CD4-positive, alpha-beta T cell treated with Interleukin-6 at 100 ng/mL for 8 hours (primary cell): ENCODE measurements at regions not wholly inside any gene's neighbourhood (a gene's known extent, or its start where the extent isn't known, plus 50 kb on each side); places are given as distances from the start of the nearest gene placed in this dataset.

Source experiments
- DNase-seq: peaks from one replicate; pipeline ENCODE4 v3.0.0-alpha.2; 2020; ENCODE audit warnings: mixed read lengths, low spot score

GRCh38 chr2:144580521-144581161 is 60.7 kb upstream of the ZEB2 start:
- no peak for DNase-seq

- DNase-seq = no peak
Observed at GRCh38 chr2:144579556-144579955, 59.6 kb upstream of the ZEB2 start.

GRCh38 chr2:144578099-144578498 is 58.2 kb upstream of the ZEB2 start:
- no peak for DNase-seq

DNA sequence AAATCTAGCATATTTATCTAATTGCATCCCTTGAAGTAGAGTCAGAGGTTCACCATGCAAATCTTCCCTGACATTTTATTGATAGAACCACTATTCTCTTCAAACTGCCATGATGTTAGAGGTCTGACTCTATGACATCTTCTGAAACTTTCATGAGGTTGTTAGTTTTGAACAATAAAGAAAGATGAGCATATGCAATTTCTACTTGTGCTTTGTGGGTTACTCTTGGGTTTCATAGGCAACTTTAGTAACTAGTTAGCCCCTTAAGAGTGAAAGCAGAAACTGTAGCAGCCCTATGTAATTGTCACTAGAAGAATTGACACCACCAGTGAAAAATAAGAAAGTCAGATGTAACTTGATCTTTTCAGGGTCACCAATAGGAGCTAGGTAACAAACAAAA is 53.1 kb upstream of the ZEB2 start:
- DNase-seq = no peak

DNA sequence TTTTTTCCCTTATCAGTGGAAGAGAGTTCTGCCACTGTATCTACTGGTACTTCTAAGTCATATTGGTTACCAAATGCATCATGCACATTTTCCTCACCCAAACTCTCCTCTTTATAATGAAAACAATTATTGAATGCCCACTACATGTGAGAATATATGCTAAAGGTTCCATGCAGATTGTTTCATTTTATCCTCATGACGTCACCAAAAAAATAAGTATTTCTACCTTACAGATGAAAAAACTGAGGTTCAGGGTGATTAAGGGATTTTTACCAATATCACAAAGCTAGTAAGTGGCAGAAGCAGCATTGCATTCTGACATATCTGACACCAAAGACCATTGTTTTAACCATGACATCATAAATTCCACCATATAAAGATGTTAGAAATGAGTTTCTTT is 51.9 kb upstream of the ZEB2 start:
- no peak for DNase-seq

DNA sequence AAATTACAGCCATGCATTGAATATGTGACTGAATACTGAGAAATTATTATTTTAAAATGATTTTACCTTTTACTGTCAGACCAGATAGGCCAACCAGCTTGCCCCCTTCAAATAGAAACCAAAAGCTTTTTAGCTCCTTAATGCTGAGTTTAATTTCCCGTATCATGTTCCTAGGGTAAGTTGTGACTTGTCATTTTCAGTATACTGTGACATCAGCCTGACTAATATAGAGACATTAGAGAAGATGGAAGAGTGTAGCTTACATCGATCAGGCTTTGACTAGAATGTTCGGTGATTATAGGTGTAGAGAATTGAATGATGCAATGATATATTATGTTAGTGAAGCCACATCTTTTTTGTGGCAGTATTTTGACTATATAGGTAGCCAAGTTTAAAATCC is 50.6 kb upstream of the ZEB2 start:
- no peak for DNase-seq
